ENCODE measurements at regions not wholly inside any gene's neighbourhood (a gene's known extent, or its start where the extent isn't known, plus 50 kb on each side); places are given as distances from the start of the nearest gene placed in this dataset.

GRCh38 chr2:118186110-118186857, 98.0 kb downstream of the INSIG2 start:
- DNase-seq (ENCODE audit: low spot score): peak; percentile 87

- peak; percentile 59 for DNase-seq (ENCODE audit: low spot score)
These were observed 97.2 kb downstream of the INSIG2 start for GRCh38 chr2:118185210-118186109.

GRCh38 chr2:118183381-118183780, 95.1 kb downstream of the INSIG2 start:
- no peak for DNase-seq (ENCODE audit: low spot score)

GRCh38 chr2:118179445-118179844, 91.2 kb downstream of the INSIG2 start:
- DNase-seq (ENCODE audit: low spot score): no peak

- no peak for DNase-seq (ENCODE audit: low spot score)
These were observed 89.6 kb downstream of the INSIG2 start for GRCh38 chr2:118177884-118178283.

GRCh38 chr2:118177318-118177717, 89.0 kb downstream of the INSIG2 start:
- no peak for DNase-seq (ENCODE audit: low spot score)

- DNase-seq (ENCODE audit: low spot score): no peak
These were observed 88.3 kb downstream of the INSIG2 start for GRCh38 chr2:118176601-118177000.

GRCh38 chr2:118171546-118171945, 83.3 kb downstream of the INSIG2 start:
- DNase-seq (ENCODE audit: low spot score): no peak

GRCh38 chr2:118169359-118170005, 81.2 kb downstream of the INSIG2 start:
- DNase-seq (ENCODE audit: low spot score): no peak

GRCh38 chr2:118168615-118169014, 80.3 kb downstream of the INSIG2 start:
- DNase-seq (ENCODE audit: low spot score): no peak

- DNase-seq (ENCODE audit: low spot score): no peak
These were observed 78.8 kb downstream of the INSIG2 start for GRCh38 chr2:118167026-118167425.

- DNase-seq (ENCODE audit: low spot score): no peak
These were observed 78.0 kb downstream of the INSIG2 start for GRCh38 chr2:118166242-118166641.

GRCh38 chr2:118165595-118165994, 77.3 kb downstream of the INSIG2 start:
- no peak for DNase-seq (ENCODE audit: low spot score)

Data from NAMALWA (cell line).